NCI-H2227 treated with DMSO at 0.1 percent for 48 hours (cell line): ENCODE measurements at regions not wholly inside any gene's neighbourhood (a gene's known extent, or its start where the extent isn't known, plus 50 kb on each side); places are given as distances from the start of the nearest gene placed in this dataset.
"Not testable (repeated sequence)": the region's sequence is repeated elsewhere in the genome, so short reads cannot be mapped to it uniquely, and the experiment has no call there.

Source experiments
- DNase-seq: peaks from one replicate; lab custom pipeline; 2025; lab: John Stamatoyannopoulos, UW

GRCh38 chr4:146124023-146124680 lies 51.4 kb upstream of the LSM6 start:
- DNase-seq: no peak

GRCh38 chr4:146123231-146123630 lies 52.3 kb upstream of the LSM6 start:
- DNase-seq: no peak

- DNase-seq: no peak
Measured at GRCh38 chr4:146122398-146122797, 53.1 kb upstream of the LSM6 start.

DNA sequence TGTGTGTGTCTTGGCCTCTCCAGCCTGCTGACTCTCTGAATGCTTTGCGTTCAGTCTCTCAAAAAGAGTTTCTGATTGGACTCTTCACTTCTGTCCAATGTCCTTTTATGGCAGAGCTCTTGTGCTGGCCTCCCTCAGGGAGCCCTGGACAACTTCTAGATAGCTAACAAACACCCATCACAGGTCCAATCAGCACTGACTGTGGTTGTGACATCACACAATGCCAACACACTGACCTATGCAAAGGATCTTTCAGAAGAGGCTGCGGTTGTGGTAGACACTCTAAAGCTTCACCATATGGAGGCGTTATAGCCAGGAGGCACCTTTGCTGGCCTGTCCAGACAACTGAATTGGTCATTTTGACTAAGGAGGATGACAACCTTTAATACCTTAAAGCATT lies 53.8 kb upstream of the LSM6 start:
- no peak for DNase-seq

GRCh38 chr4:146119845-146120404 lies 55.6 kb upstream of the LSM6 start:
- no peak for DNase-seq

DNA sequence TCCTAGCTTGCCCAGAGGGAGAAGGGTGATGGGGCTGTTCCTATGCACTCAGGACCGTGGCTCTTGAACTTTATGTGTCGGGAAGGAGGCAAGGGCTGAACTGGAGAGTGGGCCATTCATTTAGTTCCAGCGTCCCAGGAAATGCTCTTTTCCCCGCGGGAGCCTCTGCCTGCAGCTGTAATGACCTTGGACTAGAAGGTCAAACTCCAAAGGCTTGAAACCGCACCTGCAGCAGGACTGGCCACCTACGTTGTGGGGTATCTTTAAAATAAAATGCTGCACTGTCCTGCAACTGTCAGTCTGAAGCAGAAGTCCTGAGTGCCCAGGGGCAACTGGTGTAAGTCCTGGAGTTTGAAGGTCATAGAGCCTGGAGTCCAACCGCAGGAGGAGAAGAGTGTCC lies 61.5 kb upstream of the LSM6 start:
- DNase-seq: no peak

GRCh38 chr4:146113171-146113570 lies 62.3 kb upstream of the LSM6 start:
- DNase-seq: no peak

- no peak for DNase-seq
Measured at GRCh38 chr4:146112389-146112788, 63.1 kb upstream of the LSM6 start.

- DNase-seq: no peak
Measured at GRCh38 chr4:146110871-146111485, 64.5 kb upstream of the LSM6 start.

GRCh38 chr4:146108756-146109155 lies 66.8 kb upstream of the LSM6 start:
- no peak for DNase-seq

DNA sequence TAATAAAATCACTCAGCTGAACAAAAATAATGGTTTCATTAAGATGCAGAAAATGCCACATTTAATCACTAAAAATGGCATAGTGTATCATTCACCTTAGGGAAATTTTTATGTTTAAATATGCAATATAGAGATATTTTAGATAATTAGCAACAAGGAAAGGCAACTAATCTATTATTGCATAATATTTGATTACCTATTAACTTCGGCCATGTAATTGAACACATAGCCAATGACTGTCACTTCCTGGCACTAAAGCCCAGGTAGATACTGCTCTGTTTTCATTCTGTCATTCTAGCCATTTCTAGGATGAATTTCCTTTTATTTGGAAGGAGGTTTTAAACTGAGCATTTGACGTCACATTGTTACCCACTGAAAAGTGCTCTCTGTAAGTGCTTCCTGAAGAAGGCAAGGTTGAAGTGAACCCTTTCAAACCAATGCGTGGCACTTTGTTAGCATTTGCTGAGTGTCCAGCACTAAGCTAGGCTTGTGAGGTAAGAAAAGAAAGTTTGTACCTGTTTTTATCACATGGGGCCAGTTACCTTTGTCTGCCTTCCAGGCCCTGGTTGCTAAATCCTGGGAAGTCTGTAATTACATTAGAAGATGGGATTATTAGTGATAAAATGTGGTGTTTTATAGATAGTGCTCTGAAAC lies 67.8 kb upstream of the LSM6 start:
- no peak for DNase-seq

- no peak for DNase-seq
Measured at GRCh38 chr4:146105464-146105863, 70.1 kb upstream of the LSM6 start.

GRCh38 chr4:146104541-146104940 lies 71.0 kb upstream of the LSM6 start:
- DNase-seq: no peak

GRCh38 chr4:146104052-146104451 lies 71.5 kb upstream of the LSM6 start:
- not testable (repeated sequence) for DNase-seq

DNA sequence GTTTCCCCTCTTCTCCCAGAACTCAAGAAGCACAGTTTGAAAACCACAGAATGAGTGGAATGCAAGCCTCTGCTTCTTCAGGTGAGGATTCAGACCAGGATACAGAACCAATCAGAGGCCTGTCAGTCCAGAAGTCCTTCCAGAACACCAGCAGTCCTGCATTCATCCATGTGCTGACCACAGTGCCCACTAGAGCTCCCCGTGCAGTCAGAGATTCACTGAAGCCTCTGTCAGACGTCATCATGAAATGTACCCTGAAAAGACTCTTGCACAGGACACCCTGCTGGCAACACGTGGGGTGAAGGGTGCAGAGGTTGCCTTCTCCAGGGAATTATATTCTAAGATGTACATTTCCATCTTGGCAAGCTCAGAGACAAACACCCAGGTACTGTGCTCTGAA lies 75.9 kb upstream of the LSM6 start:
- no peak for DNase-seq

GRCh38 chr4:146098978-146099377 lies 76.5 kb upstream of the LSM6 start:
- DNase-seq: no peak

GRCh38 chr4:146098397-146098796 lies 77.1 kb upstream of the LSM6 start:
- no peak for DNase-seq

GRCh38 chr4:146096371-146096770 lies 79.1 kb upstream of the LSM6 start:
- no peak for DNase-seq

- DNase-seq: no peak
Measured at GRCh38 chr4:146095860-146096259, 79.7 kb upstream of the LSM6 start.

DNA sequence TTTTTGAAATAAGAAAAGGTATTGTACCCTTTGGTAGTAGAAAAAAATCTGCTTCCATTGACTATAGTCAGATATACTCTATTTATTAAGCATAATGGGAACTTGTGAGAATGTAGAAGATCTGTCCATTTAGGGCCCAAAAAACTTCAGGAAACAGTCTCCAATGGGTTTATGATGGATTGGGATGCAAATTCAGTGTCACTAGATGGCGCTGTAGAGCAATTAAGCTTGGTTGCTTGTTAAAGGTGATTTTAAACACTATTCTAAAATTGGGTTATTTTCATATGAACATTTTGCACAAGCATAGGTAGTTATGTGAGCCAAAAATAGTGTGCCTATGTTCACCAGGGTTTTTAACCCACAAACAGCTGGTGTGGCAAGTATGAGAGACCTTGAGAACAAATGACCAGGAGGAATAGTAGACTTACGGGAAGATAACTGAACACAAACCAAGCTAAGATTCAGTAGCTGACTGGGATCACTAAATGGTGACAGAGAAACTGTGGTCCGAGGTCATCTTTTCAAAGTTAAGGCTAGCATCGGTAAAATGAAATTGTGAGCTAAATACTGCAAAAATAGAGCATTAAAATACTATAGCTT lies 80.3 kb upstream of the LSM6 start:
- DNase-seq: no peak

GRCh38 chr4:146088690-146089089 lies 86.8 kb upstream of the LSM6 start:
- no peak for DNase-seq

DNA sequence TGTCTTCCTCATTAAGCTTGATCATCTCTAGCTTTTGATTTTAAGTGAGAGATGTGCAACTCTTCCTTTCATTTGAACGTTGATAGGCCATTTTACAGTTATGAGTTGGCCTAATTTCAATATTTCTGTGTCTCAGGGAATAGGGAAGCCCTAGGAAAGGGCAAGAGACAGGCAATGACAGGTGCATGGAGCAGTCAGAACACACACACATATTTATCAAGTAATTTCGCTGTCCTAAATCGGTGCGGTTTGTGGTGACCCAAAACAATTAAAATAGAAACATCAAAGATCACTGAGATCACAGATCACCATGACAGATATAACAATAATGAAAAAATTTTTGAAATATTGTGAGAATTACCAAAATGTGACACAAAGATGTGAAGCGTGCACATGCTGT lies 87.7 kb upstream of the LSM6 start:
- no peak for DNase-seq

GRCh38 chr4:146076081-146076480 lies 99.4 kb upstream of the LSM6 start:
- DNase-seq: no peak
